K562 (cell line): ENCODE measurements at regions not wholly inside any gene's neighbourhood (a gene's known extent, or its start where the extent isn't known, plus 50 kb on each side); places are given as distances from the start of the nearest gene placed in this dataset.

ENCODE experiments used
- GMEB1 ChIP-seq: fragments of 250-450 bp; sonication (Bioruptor Pico); IDR thresholded peaks from 2 replicates; pipeline ENCODE4 v1.4.0; 2020; ENCODE audit warnings: mild to moderate bottlenecking
- HNRNPUL1 ChIP-seq: fragments of 200-400 bp; formaldehyde crosslinking; IDR thresholded peaks from 2 replicates; pipeline ENCODE4 v1.6.1; 2017; ENCODE audit warnings: low read length
- KDM4B ChIP-seq, 2 experiments: fragments of 450-650 bp in 1 of 2; sonication (generic) in 1 of 2; IDR thresholded peaks; 2 replicates each; pipeline ENCODE4 v1.6.1; 2016 to 2017; ENCODE audit warnings: borderline replicate concordance in 2 of 2, antibody characterized with exemption in 1 of 2, low read depth in 1 of 2, mild to moderate bottlenecking in 1 of 2
- NCOA6 ChIP-seq: fragments of 450-650 bp; IDR thresholded peaks from 2 replicates; pipeline ENCODE4 v1.6.1; 2017; ENCODE audit warnings: mild to moderate bottlenecking
- YY1 ChIP-seq, 3 experiments: IDR thresholded peaks; 2 replicates each; pipeline ENCODE4 v1.6.1; 2011; ENCODE audit warnings: low read length in 2 of 3, mild to moderate bottlenecking in 2 of 3, moderate library complexity in 2 of 3, borderline replicate concordance in 1 of 3, control low read depth in 1 of 3, low read depth in 1 of 3; ENCODE audit not compliant: insufficient read depth in 3 of 3, insufficient replicate concordance in 2 of 3, control insufficient read depth in 1 of 3, insufficient read length in 1 of 3; ENCODE audit errors: extremely low read depth in 1 of 3

- TF ChIP-seq NCOA6 (no peak), YY1 (IDR thresholded peaks at IDR 0.05; ENCODE audit: borderline replicate concordance in 1 of 3, control insufficient read depth in 1 of 3, extremely low read depth in 1 of 3, insufficient read depth in 3 of 3, insufficient read length in 1 of 3, insufficient replicate concordance in 2 of 3, low read depth in 1 of 3, low read length in 2 of 3) (no peak), KDM4B (IDR thresholded peaks at IDR 0.05; ENCODE audit: borderline replicate concordance in 2 of 2, low read depth in 1 of 2) (no peak), HNRNPUL1 (no peak), GMEB1 (CRISPR knock-in tag) (no peak)
Measured at GRCh38 chr3:145628211-145628610, 532.8 kb downstream of the PLOD2 start.
